ENCODE measurements at regions not wholly inside any gene's neighbourhood (a gene's known extent, or its start where the extent isn't known, plus 50 kb on each side); places are given as distances from the start of the nearest gene placed in this dataset.
"Not testable (repeated sequence)": the region's sequence is repeated elsewhere in the genome, so short reads cannot be mapped to it uniquely, and the experiment has no call there.

DNA sequence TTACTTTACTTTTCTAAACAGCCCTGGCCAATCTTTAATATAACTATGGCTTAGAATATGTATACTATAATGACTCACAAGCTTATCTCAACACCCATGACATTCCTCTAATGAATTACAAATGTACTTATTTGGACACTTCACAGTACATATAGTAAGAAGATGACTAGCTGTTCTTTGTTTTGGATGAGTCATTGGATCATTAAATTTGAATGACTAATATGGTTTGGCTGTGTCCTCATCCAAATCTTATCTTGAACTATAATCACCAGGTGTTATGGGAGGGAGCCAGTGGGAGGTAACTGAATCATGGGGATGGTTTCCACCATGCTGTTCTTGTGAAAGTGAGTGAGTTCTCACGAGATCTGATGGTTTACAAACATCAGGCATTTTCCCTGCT lies 807.5 kb upstream of the SORCS1 start:
- no peak for TF ChIP-seq Cebpa-rat (IDR thresholded peaks at IDR 0.05)
- H3K4me2 ChIP-seq: no peak overlapping the region
- H3K27me3 ChIP-seq: no peaks in the 10 kb centered on the region
- no peaks in the 10 kb centered on the region for H3K4me1 ChIP-seq
- no peaks in the 10 kb centered on the region for H3K36me3 ChIP-seq
- no peak overlapping the region for H3K27ac ChIP-seq
- no peak overlapping the region for H3K4me3 ChIP-seq
- no peaks in the 10 kb centered on the region for H4K20me1 ChIP-seq
- H3K9ac ChIP-seq: no peak overlapping the region
- H3K9me3 ChIP-seq: peaks cover 4% of the 10 kb centered on the region; the same call in 1 of the 2 replicates

DNA sequence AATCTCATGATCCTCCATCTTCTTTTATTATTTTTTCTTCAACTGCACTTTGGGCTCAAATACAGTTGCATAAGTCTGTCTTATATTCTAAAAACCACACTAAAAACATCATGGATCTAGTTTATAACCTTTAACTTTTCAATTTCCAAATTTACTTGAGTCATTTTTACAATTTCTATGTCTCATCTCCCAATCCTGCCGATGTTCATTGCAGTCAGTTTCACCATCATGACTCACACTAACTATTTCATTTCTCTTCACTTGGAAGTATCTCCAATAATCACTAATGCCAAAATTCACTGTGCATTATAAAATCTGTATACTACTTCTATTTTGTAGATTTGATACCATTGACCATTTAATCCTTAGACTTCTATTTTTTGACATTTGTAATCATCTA lies 806.9 kb upstream of the SORCS1 start:
- Histone ChIP-seq H3K4me3 (no peak overlapping the region), H3K4me2 (no peak overlapping the region), H3K9ac (no peak overlapping the region), H3K9me3 (peaks cover 4% of the 10 kb centered on the region; the same call in 1 of the 2 replicates), H3K27me3 (no peaks in the 10 kb centered on the region), H3K27ac (no peak overlapping the region), H4K20me1 (no peaks in the 10 kb centered on the region), H3K36me3 (no peaks in the 10 kb centered on the region), H3K4me1 (no peaks in the 10 kb centered on the region)
- no peak for TF ChIP-seq Cebpa-rat (IDR thresholded peaks at IDR 0.05)

DNA sequence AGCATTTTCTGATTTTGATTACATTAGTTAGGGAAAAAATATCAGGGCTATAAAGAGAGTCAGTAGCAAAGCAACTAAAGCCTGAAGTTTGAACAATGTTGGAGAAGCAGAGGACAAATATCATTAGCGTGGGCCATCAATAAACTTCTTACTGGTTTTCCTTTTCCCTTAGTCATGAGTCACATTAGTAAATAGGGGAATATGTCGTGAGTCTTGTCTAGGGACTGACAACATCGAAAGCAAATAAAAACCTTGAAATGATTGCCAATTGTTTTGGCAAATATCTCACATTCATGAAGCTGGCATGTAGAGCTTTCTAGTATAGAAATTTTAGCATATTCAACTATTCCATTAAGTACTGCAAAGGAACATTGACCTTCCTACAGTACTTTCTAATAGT lies 806.0 kb upstream of the SORCS1 start:
- Histone ChIP-seq H4K20me1 (no peaks in the 10 kb centered on the region), H3K27ac (no peak overlapping the region), H3K4me1 (no peaks in the 10 kb centered on the region)

GRCh38 chr10:107969936-107970335 lies 805.4 kb upstream of the SORCS1 start:
- Histone ChIP-seq H3K9ac (no peak overlapping the region), H3K27me3 (no peaks in the 10 kb centered on the region), H3K36me3 (no peaks in the 10 kb centered on the region), H3K4me2 (no peak overlapping the region), H3K27ac (no peak overlapping the region), H3K4me3 (no peak overlapping the region), H4K20me1 (no peaks in the 10 kb centered on the region), H3K4me1 (no peaks in the 10 kb centered on the region), H3K9me3 (peaks cover 1% of the 10 kb centered on the region; the same call in 1 of the 2 replicates)
- no peak for TF ChIP-seq Cebpa-rat (IDR thresholded peaks at IDR 0.05)

More for the DNA sequence above, 806.0 kb upstream of the SORCS1 start:
- Histone ChIP-seq H3K4me2 (no peak overlapping the region), H3K4me3 (no peak overlapping the region), H3K36me3 (no peaks in the 10 kb centered on the region), H3K9me3 (peaks cover 4% of the 10 kb centered on the region; the same call in 1 of the 2 replicates), H3K9ac (no peak overlapping the region), H3K27me3 (no peaks in the 10 kb centered on the region)
- no peak for TF ChIP-seq Cebpa-rat (IDR thresholded peaks at IDR 0.05)

DNA sequence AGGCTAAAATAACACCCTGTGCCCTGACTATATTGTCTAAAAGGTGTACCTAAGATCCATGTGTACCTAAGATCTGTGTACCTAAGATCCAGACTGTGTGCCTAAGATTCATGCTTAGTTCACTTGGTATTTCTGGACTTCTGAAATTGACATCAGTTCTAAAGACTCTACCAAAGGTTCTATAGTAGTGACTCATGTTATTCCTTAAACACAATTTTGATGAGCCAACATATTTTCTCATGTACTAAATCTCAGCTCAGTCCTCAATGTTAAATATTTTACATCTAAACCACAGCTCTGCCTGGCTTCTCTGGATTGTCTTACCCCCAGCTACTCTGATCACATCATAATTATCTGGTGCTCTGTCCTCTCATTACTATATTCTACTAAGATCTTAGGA lies 802.3 kb upstream of the SORCS1 start:
- no peaks in the 10 kb centered on the region for H3K36me3 ChIP-seq
- no peak overlapping the region for H3K9ac ChIP-seq
- H4K20me1 ChIP-seq: no peaks in the 10 kb centered on the region
- H3K4me3 ChIP-seq: no peak overlapping the region
- H3K4me1 ChIP-seq: no peaks in the 10 kb centered on the region
- no peak overlapping the region for H3K4me2 ChIP-seq
- H3K9me3 ChIP-seq: no peaks in the 10 kb centered on the region
- no peak overlapping the region for H3K27ac ChIP-seq
- TF ChIP-seq Cebpa-rat (IDR thresholded peaks at IDR 0.05): no peak
- H3K27me3 ChIP-seq: no peaks in the 10 kb centered on the region

DNA sequence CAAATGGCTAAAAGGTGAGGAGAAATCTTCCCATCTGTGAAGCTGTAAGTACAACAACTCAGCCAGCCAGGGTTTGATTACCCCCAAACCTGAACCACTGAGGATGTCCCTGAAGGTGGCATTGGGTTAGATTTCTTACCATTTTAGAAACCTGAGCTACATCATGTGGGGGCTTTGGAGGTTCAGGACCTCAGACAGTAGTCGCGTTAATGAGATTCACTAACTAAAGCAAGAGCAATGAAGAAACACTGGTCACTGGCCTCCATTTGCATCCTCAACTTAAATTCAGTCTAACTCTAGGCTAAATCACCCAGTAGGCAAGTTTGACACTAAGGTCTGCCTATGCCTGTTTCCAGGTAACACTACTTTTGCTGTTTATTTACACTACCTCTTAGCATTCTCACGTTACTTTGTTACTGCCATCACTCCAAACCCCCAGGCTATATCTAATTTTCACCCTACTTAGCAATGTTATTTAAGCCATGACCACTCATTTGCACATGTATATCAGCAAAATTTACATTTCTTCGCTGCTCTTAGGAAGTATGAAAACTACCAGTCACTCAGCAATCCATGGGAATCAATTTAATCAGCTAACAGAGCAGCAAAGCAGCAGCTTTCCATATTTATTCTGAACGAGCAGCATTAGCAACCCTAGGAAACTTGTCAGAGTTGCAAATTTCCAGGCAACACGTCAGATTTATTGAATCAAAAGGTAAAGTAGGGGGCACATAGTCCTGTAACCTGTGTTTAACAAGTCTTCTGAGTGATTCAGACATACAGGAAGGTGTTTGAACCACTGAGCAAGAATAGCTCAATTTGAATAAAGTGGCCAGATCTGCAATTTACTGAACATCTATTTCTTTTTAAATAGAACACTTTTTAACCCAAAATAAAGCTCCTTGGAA lies 788.4 kb upstream of the SORCS1 start:
- TF ChIP-seq Cebpa-rat (IDR thresholded peaks at IDR 0.05): no peak
- Histone ChIP-seq H3K27ac (no peak overlapping the region), H3K9ac (no peak overlapping the region), H3K27me3 (no peaks in the 10 kb centered on the region), H3K9me3 (peaks cover 12% of the 10 kb centered on the region), H3K36me3 (no peaks in the 10 kb centered on the region), H4K20me1 (no peaks in the 10 kb centered on the region), H3K4me2 (no peak overlapping the region), H3K4me3 (no peak overlapping the region), H3K4me1 (no peaks in the 10 kb centered on the region)

DNA sequence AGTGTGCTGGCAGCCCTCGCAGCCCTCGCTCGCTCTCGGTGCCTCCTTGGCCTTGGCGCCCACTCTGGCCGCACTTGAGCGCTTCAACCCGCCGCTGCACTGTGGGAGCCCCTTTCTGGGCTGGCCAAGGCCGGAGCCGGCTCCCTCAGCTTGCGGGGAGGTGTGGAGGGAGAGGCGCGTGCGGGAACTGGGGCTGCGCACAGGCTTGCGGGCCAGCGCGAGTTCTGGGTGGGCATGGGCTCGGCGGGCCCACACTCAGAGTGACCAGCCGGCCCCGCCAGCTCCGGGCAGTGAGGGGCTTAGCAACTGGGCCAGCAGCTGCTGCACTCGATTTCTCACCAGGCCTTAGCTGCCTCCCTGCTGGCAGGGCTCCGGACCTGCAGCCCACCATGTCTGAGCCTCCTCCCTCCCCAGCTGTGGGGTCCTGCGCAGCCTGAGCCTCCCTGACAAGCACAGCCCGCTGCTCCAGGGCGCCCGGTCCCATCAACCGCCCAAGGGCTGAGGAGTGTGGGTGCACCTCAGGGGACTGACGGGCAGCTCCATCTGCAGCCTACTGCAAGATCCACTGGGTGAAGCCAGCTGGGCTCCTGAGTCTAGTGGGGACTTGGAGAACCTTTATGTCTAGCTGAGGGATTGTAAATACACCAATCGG lies 786.0 kb upstream of the SORCS1 start:
- H3K27me3 ChIP-seq, H3K36me3 ChIP-seq, H3K4me1 ChIP-seq, H3K4me3 ChIP-seq, H4K20me1 ChIP-seq, H3K27ac ChIP-seq, H3K9ac ChIP-seq, H3K4me2 ChIP-seq: not testable (repeated sequence)
- H3K9me3 ChIP-seq: peaks cover 12% of the 10 kb centered on the region

GRCh38 chr10:107942826-107943225 lies 778.3 kb upstream of the SORCS1 start:
- H3K4me2 ChIP-seq: no peak overlapping the region
- no peak overlapping the region for H3K9ac ChIP-seq
- H3K4me1 ChIP-seq: no peaks in the 10 kb centered on the region
- H3K27ac ChIP-seq: no peak overlapping the region
- H3K36me3 ChIP-seq: no peaks in the 10 kb centered on the region
- H3K9me3 ChIP-seq: no peaks in the 10 kb centered on the region
- no peak overlapping the region for H3K4me3 ChIP-seq
- no peak for TF ChIP-seq Cebpa-rat (IDR thresholded peaks at IDR 0.05)
- no peaks in the 10 kb centered on the region for H4K20me1 ChIP-seq
- no peaks in the 10 kb centered on the region for H3K27me3 ChIP-seq

DNA sequence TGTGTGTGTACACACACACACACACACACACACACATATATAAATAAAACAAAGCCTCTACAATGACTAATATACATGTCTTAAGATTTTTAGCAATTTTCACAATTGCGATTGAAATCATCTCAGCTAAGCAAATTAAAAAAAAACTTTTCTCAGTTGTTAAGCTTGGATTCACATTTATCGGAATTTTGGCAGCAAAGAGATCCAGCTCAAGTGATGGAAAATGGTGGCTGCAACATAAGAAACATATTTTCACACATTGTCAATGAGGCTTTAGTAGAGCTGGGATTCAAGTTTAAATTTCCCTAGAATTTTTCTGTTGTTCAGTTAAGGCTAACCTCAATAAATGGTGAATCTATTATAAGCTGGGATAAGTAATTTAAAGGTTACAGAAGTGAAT lies 768.6 kb upstream of the SORCS1 start:
- Histone ChIP-seq H3K9me3 (no peaks in the 10 kb centered on the region), H3K36me3 (no peaks in the 10 kb centered on the region), H3K27me3 (no peaks in the 10 kb centered on the region), H3K4me2 (no peak overlapping the region), H3K9ac (no peak overlapping the region), H3K4me1 (no peaks in the 10 kb centered on the region), H3K4me3 (no peak overlapping the region), H4K20me1 (no peaks in the 10 kb centered on the region), H3K27ac (no peak overlapping the region)
- TF ChIP-seq Cebpa-rat (IDR thresholded peaks at IDR 0.05): no peak

- Histone ChIP-seq H3K4me3 (no peak overlapping the region), H3K9me3 (no peaks in the 10 kb centered on the region), H3K27ac (no peak overlapping the region), H3K4me2 (no peak overlapping the region), H3K36me3 (no peaks in the 10 kb centered on the region), H4K20me1 (no peaks in the 10 kb centered on the region), H3K4me1 (no peaks in the 10 kb centered on the region), H3K27me3 (no peaks in the 10 kb centered on the region), H3K9ac (no peak overlapping the region)
- no peak for TF ChIP-seq Cebpa-rat (IDR thresholded peaks at IDR 0.05)
These were observed 767.3 kb upstream of the SORCS1 start for GRCh38 chr10:107931808-107932207.
